SK-N-SH (cell line): ENCODE measurements at regions not wholly inside any gene's neighbourhood (a gene's known extent, or its start where the extent isn't known, plus 50 kb on each side); places are given as distances from the start of the nearest gene placed in this dataset.

Experiments
- CTCF ChIA-PET: fragments of 300-600, 350-600 bp; formaldehyde crosslinking; extraction: SDS; loops from one replicate; lab custom pipeline; 2021; lab: Yijun Ruan, JAX
- POLR2A ChIA-PET: fragments of 350-600 bp; sonication (Branson Sonifier 250); formaldehyde crosslinking; extraction: SDS; loops from one replicate; lab custom pipeline; 2020; ENCODE audit warnings: antibody characterized with exemption, inconsistent platforms; lab: Yijun Ruan, JAX
- DNase-seq: peaks from one replicate; pipeline ENCODE4 v3.0.0; 2012
- H2AFZ ChIP-seq: fragments of 200-600 bp; sonication (generic); 2 replicates; pipeline ENCODE4 v1.8.1; 2016; ENCODE audit warnings: antibody characterized with exemption, mild to moderate bottlenecking, low read depth
- H3F3A ChIP-seq: fragments of 200-600 bp; sonication (generic); replicated peaks from 2 replicates; pipeline ENCODE3; 2016; ENCODE audit warnings: antibody characterized with exemption, mild to moderate bottlenecking; ENCODE audit not compliant: insufficient read depth
- H3K27ac ChIP-seq, 2 experiments: fragments of 200-500 bp in 1 of 2; fragments of 200-600 bp in 1 of 2; sonication (Bioruptor generic) in 1 of 2; sonication (generic), shearing (Covaris generic) in 1 of 2; 2 replicates each; pipeline versions ENCODE4 v1.5.1 to v1.6.1; 2014 to 2016; ENCODE audit warnings: low read depth in 2 of 2, inconsistent platforms in 1 of 2, low read length in 1 of 2, mild to moderate bottlenecking in 1 of 2, mixed read lengths in 1 of 2
- H3K27me3 ChIP-seq: fragments of 200-600 bp; sonication (generic), shearing (Covaris generic); 2 replicates; pipeline ENCODE4 v1.6.1; 2016; ENCODE audit warnings: mixed run types; ENCODE audit not compliant: insufficient read depth
- H3K36me3 ChIP-seq, 2 experiments: fragments of 200-500 bp in 1 of 2; fragments of 200-600 bp in 1 of 2; sonication (Bioruptor generic) in 1 of 2; sonication (generic) in 1 of 2; replicated peaks in 1 of 2; 2 replicates each; pipeline versions ENCODE3 to v1.5.1; 2014 to 2016; ENCODE audit warnings: low read length in 1 of 2, mild to moderate bottlenecking in 1 of 2; ENCODE audit not compliant: insufficient read depth in 2 of 2, control insufficient read depth in 1 of 2
- H3K4me1 ChIP-seq, 2 experiments: fragments of 200-500 bp in 1 of 2; fragments of 200-600 bp in 1 of 2; sonication (Bioruptor generic) in 1 of 2; sonication (generic), shearing (Covaris generic) in 1 of 2; 2 replicates each; pipeline versions ENCODE4 v1.5.1 to v1.6.1; 2014 to 2016; ENCODE audit warnings: low read depth in 1 of 2, low read length in 1 of 2, mixed run types in 1 of 2; ENCODE audit not compliant: insufficient read depth in 2 of 2, control insufficient read depth in 1 of 2
- H3K4me2 ChIP-seq: fragments of 200-600 bp; sonication (generic), shearing (Covaris generic); 2 replicates; pipeline ENCODE4 v1.6.1; 2017; ENCODE audit warnings: mixed run types
- H3K4me3 ChIP-seq, 2 experiments: fragments of 200-500 bp in 1 of 2; fragments of 200-600 bp in 1 of 2; sonication (Bioruptor generic) in 1 of 2; sonication (generic), shearing (Covaris generic) in 1 of 2; 2 replicates each; pipeline versions ENCODE4 v1.5.1 to v1.8.1; 2014 to 2016; ENCODE audit warnings: low read depth in 2 of 2, inconsistent platforms in 1 of 2, low read length in 1 of 2, mild to moderate bottlenecking in 1 of 2, mixed read lengths in 1 of 2, moderate library complexity in 1 of 2
- H3K79me2 ChIP-seq: fragments of 200-600 bp; sonication (generic); 2 replicates; pipeline ENCODE4 v1.8.1; 2017; ENCODE audit warnings: mild to moderate bottlenecking; ENCODE audit not compliant: insufficient read depth
- H3K9ac ChIP-seq: fragments of 200-600 bp; sonication (generic); 2 replicates; pipeline ENCODE4 v1.6.1; 2017; ENCODE audit warnings: mixed run types
- H3K9me2 ChIP-seq: fragments of 200-600 bp; sonication (generic); 2 replicates; pipeline ENCODE4 v1.6.1; 2017; ENCODE audit warnings: mixed run types
- H3K9me3 ChIP-seq: fragments of 200-600 bp; sonication (generic); 2 replicates; pipeline ENCODE4 v1.6.1; 2017; ENCODE audit warnings: mixed run types, mild to moderate bottlenecking, moderate library complexity
- H4K20me1 ChIP-seq: fragments of 200-600 bp; sonication (generic); 2 replicates; pipeline ENCODE4 v1.6.1; 2017; ENCODE audit warnings: mild to moderate bottlenecking, mixed run types; ENCODE audit not compliant: insufficient read depth
- CTCF ChIP-seq: fragments of 200-600 bp; sonication (generic); IDR thresholded peaks from 2 replicates; pipeline ENCODE4 v1.6.1; 2017; ENCODE audit warnings: antibody characterized with exemption, mild to moderate bottlenecking, moderate library complexity
- ELF1 ChIP-seq: IDR thresholded peaks from 2 replicates; pipeline ENCODE4 v1.4.0; 2012
- EP300 ChIP-seq, 2 experiments: IDR thresholded peaks; 2 replicates each; pipeline versions ENCODE4 v1.4.0 to v1.6.1; 2012; ENCODE audit warnings: borderline replicate concordance in 1 of 2, low read depth in 1 of 2, low read length in 1 of 2
- FOSL2 ChIP-seq: IDR thresholded peaks from 2 replicates; pipeline ENCODE4 v1.4.0; 2012; ENCODE audit warnings: low read depth, mild to moderate bottlenecking, moderate library complexity, borderline replicate concordance
- FOXJ3 ChIP-seq: sonication (generic); formaldehyde crosslinking; IDR thresholded peaks from 2 replicates; pipeline ENCODE4 v1.5.1; 2020; ENCODE audit warnings: mild to moderate bottlenecking, missing genetic modification reagents
- FOXM1 ChIP-seq: IDR thresholded peaks from 2 replicates; pipeline ENCODE4 v1.4.0; 2012; ENCODE audit warnings: low read depth, mild to moderate bottlenecking
- GATA2 ChIP-seq: sonication (generic); formaldehyde crosslinking; IDR thresholded peaks from 2 replicates; pipeline ENCODE4 v1.5.0; 2020; ENCODE audit warnings: mild to moderate bottlenecking, missing genetic modification reagents
- IRF3 ChIP-seq: fragments of 150-350 bp; IDR thresholded peaks from 2 replicates; pipeline ENCODE4 v1.6.1; 2016; ENCODE audit warnings: mild to moderate bottlenecking, low read depth, low read length
- JUND ChIP-seq: IDR thresholded peaks from 2 replicates; pipeline ENCODE4 v1.4.0; 2012
- MAX ChIP-seq: IDR thresholded peaks from 2 replicates; pipeline ENCODE4 v1.4.0; 2012; ENCODE audit warnings: low read depth
- NRF1 ChIP-seq: IDR thresholded peaks from 2 replicates; pipeline ENCODE4 v1.6.1; 2012; ENCODE audit warnings: low read depth, mild to moderate bottlenecking, low read length
- RFX5 ChIP-seq: IDR thresholded peaks from 2 replicates; pipeline ENCODE4 v1.6.1; 2012; ENCODE audit warnings: mild to moderate bottlenecking, improper control_type of control experiment, low read length
- RXRA ChIP-seq: IDR thresholded peaks from 2 replicates; pipeline ENCODE4 v1.4.0; 2012; ENCODE audit warnings: low read depth, mild to moderate bottlenecking, borderline replicate concordance
- SIN3A ChIP-seq: IDR thresholded peaks from 2 replicates; pipeline ENCODE4 v1.6.1; 2012; ENCODE audit warnings: low read depth, mild to moderate bottlenecking, low read length, moderate library complexity, borderline replicate concordance
- TCF12 ChIP-seq: IDR thresholded peaks from 2 replicates; pipeline ENCODE4 v1.4.0; 2012
- TEAD4 ChIP-seq: IDR thresholded peaks from 2 replicates; pipeline ENCODE4 v1.4.0; 2012; ENCODE audit warnings: mild to moderate bottlenecking, borderline replicate concordance; ENCODE audit not compliant: insufficient read depth
- USF1 ChIP-seq: IDR thresholded peaks from 2 replicates; pipeline ENCODE4 v1.4.0; 2012; ENCODE audit warnings: low read depth, borderline replicate concordance
- ZBTB33 ChIP-seq: IDR thresholded peaks from 2 replicates; pipeline ENCODE4 v1.4.0; 2012; ENCODE audit warnings: low read depth, borderline replicate concordance
- WGBS: methylation state at CpG from one replicate; pipeline ENCODE4 v1.1.6; 2017; ENCODE audit warnings: low lambda C conversion rate; 5-methylcytosine and 5-hydroxymethylcytosine counted together

- H3K36me3 ChIP-seq, result no peaks in the 10 kb centered on the region
- TF ChIP-seq IRF3 (no peak), SIN3A (no peak), ELF1 (no peak), TEAD4 (no peak), NRF1 (no peak), TCF12 (no peak), CTCF (no peak), FOXM1 (no peak)
- no peaks in the 10 kb centered on the region for H3K9me3 ChIP-seq
- H3K4me2 ChIP-seq, result no peak overlapping the region
- no peaks in the 10 kb centered on the region for H4K20me1 ChIP-seq
- no peak overlapping the region for H3K4me3 ChIP-seq
- DNase-seq, result no peak
- no peaks in the 10 kb centered on the region for H3F3A ChIP-seq
- 75% methylated on average over 2 of the region's 2 CpGs for WGBS
- no peak overlapping the region for H2AFZ ChIP-seq
- H3K4me1 ChIP-seq, result peaks cover 0 to 8% of the 10 kb centered on the region in 2 experiments; a peak in 2 of 4 replicates
- H3K9me2 ChIP-seq, result no peaks in the 10 kb centered on the region
- no peak overlapping the region for H3K27ac ChIP-seq
- H3K9ac ChIP-seq, result no peak overlapping the region
- POLR2A ChIA-PET, result no interaction called here
- no peaks in the 10 kb centered on the region for H3K79me2 ChIP-seq
- CTCF ChIA-PET, result interaction anchor here (0.6 to 8.2 kb wide), 7 partner anchors 43 to 906 kb away, joined by 3 to 112 read pairs (median 3); no protein-coding TSS in a partner anchor
- H3K27me3 ChIP-seq, result no peaks in the 10 kb centered on the region
These were observed 177.4 kb upstream of the DAPK1 start for GRCh38 chr9:87320146-87320884.

GRCh38 chr9:87322840-87323635 is 174.6 kb upstream of the DAPK1 start:
- ChIA-PET POLR2A (no interaction called here), CTCF (interaction anchor here (0.7 to 8.2 kb wide), 10 partner anchors 18 to 908 kb away, joined by 4 to 112 read pairs (median 10); no protein-coding TSS in a partner anchor)
- Histone ChIP-seq H3K36me3 (no peaks in the 10 kb centered on the region), H4K20me1 (no peaks in the 10 kb centered on the region), H3K4me2 (no peak overlapping the region), H3K9ac (no peak overlapping the region), H3K27me3 (no peaks in the 10 kb centered on the region), H3K4me1 (peaks cover 2 to 8% of the 10 kb centered on the region in 2 experiments; a peak in 3 of 4 replicates), H3K9me3 (no peaks in the 10 kb centered on the region), H3K9me2 (no peaks in the 10 kb centered on the region), H3F3A (no peaks in the 10 kb centered on the region), H3K79me2 (no peaks in the 10 kb centered on the region), H3K27ac (peak overlapping the region; percentile 13 to 56; a peak in 2 of 4 replicates), H2AFZ (no peak overlapping the region), H3K4me3 (no peak overlapping the region)
- DNase-seq, result no peak
- 72% methylated on average over 5 of the region's 5 CpGs for whole genome bisulfite sequencing
- TF ChIP-seq IRF3, result no peak
- no peak for TF ChIP-seq ZBTB33
- no peak for TF ChIP-seq RXRA
- no peak for TF ChIP-seq MAX
- no peak for TF ChIP-seq FOXJ3 (CRISPR knock-in tag)
- TF ChIP-seq FOSL2, result peak; percentile 29; the same call in 1 of the 2 replicates
- TF ChIP-seq SIN3A, result no peak
- no peak for TF ChIP-seq TCF12
- TF ChIP-seq JUND, result peak; percentile 27; the same call in 1 of the 2 replicates
- TF ChIP-seq RFX5, result no peak
- no peak for TF ChIP-seq EP300 (IDR thresholded peaks at IDR 0.05; ENCODE audit: borderline replicate concordance in 1 of 2, low read depth in 1 of 2, low read length in 1 of 2)
- no peak for TF ChIP-seq FOXM1
- no peak for TF ChIP-seq GATA2 (CRISPR knock-in tag)
- TF ChIP-seq USF1, result no peak
